HepG2 (cell line): ENCODE measurements at regions not wholly inside any gene's neighbourhood (a gene's known extent, or its start where the extent isn't known, plus 50 kb on each side); places are given as distances from the start of the nearest gene placed in this dataset.

ENCODE experiments used
- AKNA ChIP-seq: sonication (generic); formaldehyde crosslinking; IDR thresholded peaks from 2 replicates; pipeline ENCODE4 v1.4.0; 2020; ENCODE audit warnings: missing genetic modification reagents, borderline replicate concordance
- ATAD3A ChIP-seq: sonication (generic); formaldehyde crosslinking; IDR thresholded peaks from 2 replicates; pipeline ENCODE4 v1.4.0; 2020; ENCODE audit warnings: missing genetic modification reagents
- BORCS8-MEF2B ChIP-seq: sonication (generic); formaldehyde crosslinking; IDR thresholded peaks from 2 replicates; pipeline ENCODE4 v1.8.0; 2022; ENCODE audit warnings: mild to moderate bottlenecking, missing genetic modification reagents
- ELF4 ChIP-seq: sonication (generic); formaldehyde crosslinking; IDR thresholded peaks from 2 replicates; pipeline ENCODE4 v1.5.0; 2020; ENCODE audit warnings: missing genetic modification reagents, mild to moderate bottlenecking, moderate library complexity, borderline replicate concordance
- FOSL1 ChIP-seq: sonication (generic); formaldehyde crosslinking; IDR thresholded peaks from 2 replicates; pipeline ENCODE4 v1.9.0; 2021; ENCODE audit warnings: missing genetic modification reagents, borderline replicate concordance
- FOXA3 ChIP-seq: IDR thresholded peaks from 2 replicates; pipeline ENCODE4 v1.6.1; 2016; ENCODE audit warnings: missing genetic modification reagents, missing compliant biosample characterization
- GATAD1 ChIP-seq: IDR thresholded peaks from 2 replicates; pipeline ENCODE4 v1.6.1; 2016; ENCODE audit warnings: missing genetic modification reagents, missing compliant biosample characterization
- NKX3-1 ChIP-seq: sonication (generic); formaldehyde crosslinking; IDR thresholded peaks from 2 replicates; pipeline ENCODE4 v1.5.0; 2020; ENCODE audit warnings: missing genetic modification reagents
- PREB ChIP-seq: sonication (generic); formaldehyde crosslinking; IDR thresholded peaks from 2 replicates; pipeline ENCODE4 v1.4.0; 2020; ENCODE audit warnings: missing genetic modification reagents
- RORA ChIP-seq: sonication (generic); formaldehyde crosslinking; IDR thresholded peaks from 2 replicates; pipeline ENCODE4 v1.5.0; 2020; ENCODE audit warnings: mild to moderate bottlenecking, missing genetic modification reagents, moderate library complexity
- SIX4 ChIP-seq: sonication (generic); formaldehyde crosslinking; IDR thresholded peaks from 2 replicates; pipeline ENCODE4 v1.4.0; 2020; ENCODE audit warnings: missing genetic modification reagents
- STAG1 ChIP-seq: sonication (generic); formaldehyde crosslinking; IDR thresholded peaks from 2 replicates; pipeline ENCODE4 v1.4.0; 2020; ENCODE audit warnings: missing genetic modification reagents
- ZBTB1 ChIP-seq: sonication (generic); formaldehyde crosslinking; IDR thresholded peaks from 2 replicates; pipeline ENCODE4 v1.4.0; 2020; ENCODE audit warnings: missing genetic modification reagents, borderline replicate concordance
- ZNF556 ChIP-seq: sonication (generic); formaldehyde crosslinking; IDR thresholded peaks from 2 replicates; pipeline ENCODE4 v1.4.0; 2020; ENCODE audit warnings: mild to moderate bottlenecking, missing genetic modification reagents, borderline replicate concordance
- ZNF75D ChIP-seq: sonication (generic); formaldehyde crosslinking; IDR thresholded peaks from 2 replicates; pipeline ENCODE4 v1.8.1; 2023; ENCODE audit warnings: missing genetic modification reagents, mild to moderate bottlenecking, borderline replicate concordance
- ZNF788 ChIP-seq: sonication (generic); formaldehyde crosslinking; IDR thresholded peaks from 2 replicates; pipeline ENCODE4 v1.5.0; 2020; ENCODE audit warnings: mild to moderate bottlenecking, missing genetic modification reagents, borderline replicate concordance
- TF ChIP-seq, protein P1 (sequence below): sonication (generic); formaldehyde crosslinking; IDR thresholded peaks from 2 replicates; pipeline ENCODE4 v1.4.0; 2020; ENCODE audit warnings: mild to moderate bottlenecking, missing genetic modification reagents, borderline replicate concordance
- TF ChIP-seq, protein P2 (sequence below): IDR thresholded peaks from 2 replicates; pipeline ENCODE4 v1.6.1; 2012; ENCODE audit warnings: low read depth, low read length, improper control_type of control experiment

- TF ChIP-seq ATAD3A (CRISPR knock-in tag) = no peak
- TF ChIP-seq ZBTB1 (CRISPR knock-in tag) = no peak
- TF ChIP-seq, protein P1, sequence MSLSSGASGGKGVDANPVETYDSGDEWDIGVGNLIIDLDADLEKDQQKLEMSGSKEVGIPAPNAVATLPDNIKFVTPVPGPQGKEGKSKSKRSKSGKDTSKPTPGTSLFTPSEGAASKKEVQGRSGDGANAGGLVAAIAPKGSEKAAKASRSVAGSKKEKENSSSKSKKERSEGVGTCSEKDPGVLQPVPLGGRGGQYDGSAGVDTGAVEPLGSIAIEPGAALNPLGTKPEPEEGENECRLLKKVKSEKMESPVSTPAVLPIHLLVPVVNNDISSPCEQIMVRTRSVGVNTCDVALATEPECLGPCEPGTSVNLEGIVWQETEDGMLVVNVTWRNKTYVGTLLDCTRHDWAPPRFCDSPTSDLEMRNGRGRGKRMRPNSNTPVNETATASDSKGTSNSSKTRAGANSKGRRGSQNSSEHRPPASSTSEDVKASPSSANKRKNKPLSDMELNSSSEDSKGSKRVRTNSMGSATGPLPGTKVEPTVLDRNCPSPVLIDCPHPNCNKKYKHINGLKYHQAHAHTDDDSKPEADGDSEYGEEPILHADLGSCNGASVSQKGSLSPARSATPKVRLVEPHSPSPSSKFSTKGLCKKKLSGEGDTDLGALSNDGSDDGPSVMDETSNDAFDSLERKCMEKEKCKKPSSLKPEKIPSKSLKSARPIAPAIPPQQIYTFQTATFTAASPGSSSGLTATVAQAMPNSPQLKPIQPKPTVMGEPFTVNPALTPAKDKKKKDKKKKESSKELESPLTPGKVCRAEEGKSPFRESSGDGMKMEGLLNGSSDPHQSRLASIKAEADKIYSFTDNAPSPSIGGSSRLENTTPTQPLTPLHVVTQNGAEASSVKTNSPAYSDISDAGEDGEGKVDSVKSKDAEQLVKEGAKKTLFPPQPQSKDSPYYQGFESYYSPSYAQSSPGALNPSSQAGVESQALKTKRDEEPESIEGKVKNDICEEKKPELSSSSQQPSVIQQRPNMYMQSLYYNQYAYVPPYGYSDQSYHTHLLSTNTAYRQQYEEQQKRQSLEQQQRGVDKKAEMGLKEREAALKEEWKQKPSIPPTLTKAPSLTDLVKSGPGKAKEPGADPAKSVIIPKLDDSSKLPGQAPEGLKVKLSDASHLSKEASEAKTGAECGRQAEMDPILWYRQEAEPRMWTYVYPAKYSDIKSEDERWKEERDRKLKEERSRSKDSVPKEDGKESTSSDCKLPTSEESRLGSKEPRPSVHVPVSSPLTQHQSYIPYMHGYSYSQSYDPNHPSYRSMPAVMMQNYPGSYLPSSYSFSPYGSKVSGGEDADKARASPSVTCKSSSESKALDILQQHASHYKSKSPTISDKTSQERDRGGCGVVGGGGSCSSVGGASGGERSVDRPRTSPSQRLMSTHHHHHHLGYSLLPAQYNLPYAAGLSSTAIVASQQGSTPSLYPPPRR (CRISPR knock-in tag) = no peak
- TF ChIP-seq PREB (CRISPR knock-in tag) = no peak
- no peak for TF ChIP-seq ZNF75D (CRISPR knock-in tag)
- TF ChIP-seq, protein P2, sequence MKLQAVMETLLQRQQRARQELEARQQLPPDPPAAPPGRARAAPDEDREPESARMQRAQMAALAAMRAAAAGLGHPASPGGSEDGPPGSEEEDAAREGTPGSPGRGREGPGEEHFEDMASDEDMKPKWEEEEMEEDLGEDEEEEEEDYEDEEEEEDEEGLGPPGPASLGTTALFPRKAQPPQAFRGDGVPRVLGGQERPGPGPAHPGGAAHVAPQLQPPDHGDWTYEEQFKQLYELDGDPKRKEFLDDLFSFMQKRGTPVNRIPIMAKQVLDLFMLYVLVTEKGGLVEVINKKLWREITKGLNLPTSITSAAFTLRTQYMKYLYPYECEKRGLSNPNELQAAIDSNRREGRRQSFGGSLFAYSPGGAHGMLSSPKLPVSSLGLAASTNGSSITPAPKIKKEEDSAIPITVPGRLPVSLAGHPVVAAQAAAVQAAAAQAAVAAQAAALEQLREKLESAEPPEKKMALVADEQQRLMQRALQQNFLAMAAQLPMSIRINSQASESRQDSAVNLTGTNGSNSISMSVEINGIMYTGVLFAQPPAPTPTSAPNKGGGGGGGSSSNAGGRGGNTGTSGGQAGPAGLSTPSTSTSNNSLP = 0 out of 2 replicates have a peak, but pooled peaks have one; percentile 59
- no peak for TF ChIP-seq GATAD1 (CRISPR knock-in tag)
- peak; percentile 85 for TF ChIP-seq STAG1
- TF ChIP-seq FOSL1 (CRISPR knock-in tag) = no peak
- no peak for TF ChIP-seq BORCS8-MEF2B (CRISPR knock-in tag)
- no peak for TF ChIP-seq FOXA3 (CRISPR knock-in tag)
- no peak for TF ChIP-seq ELF4
- no peak for TF ChIP-seq NKX3-1 (CRISPR knock-in tag)
- no peak for TF ChIP-seq SIX4 (CRISPR knock-in tag)
- no peak for TF ChIP-seq RORA (CRISPR knock-in tag)
- no peak for TF ChIP-seq ZNF788
- TF ChIP-seq ZNF556 (CRISPR knock-in tag) = peak; percentile 33; the same call in 1 of the 2 replicates
- TF ChIP-seq AKNA (CRISPR knock-in tag) = no peak
Measured at GRCh38 chr11:86869966-86870570, 69.7 kb downstream of the PRSS23 start (continued).
